HCT116 (cell line): ENCODE measurements at regions not wholly inside any gene's neighbourhood (a gene's known extent, or its start where the extent isn't known, plus 50 kb on each side); places are given as distances from the start of the nearest gene placed in this dataset.

ENCODE experiments used
- ATAC-seq: fragments of 200-7000 bp; cut with Tn5 transposase; 2 replicates; pipeline ENCODE4 v1.9.1; 2020; ENCODE audit warnings: mild to moderate bottlenecking, moderate library complexity
- BruUV-seq: library from RNA; stranded (reverse); fragments of 400-500 nt; replicated peaks from 2 replicates; lab custom pipeline; 2021; lab: Mats Ljungman, UMichigan
- CTCF ChIA-PET: fragments of 300-600 bp; sonication (Branson Sonifier 250); formaldehyde crosslinking; loops from one replicate; lab custom pipeline; 2021; ENCODE audit warnings: antibody characterized with exemption; lab: Charles Lee
- POLR2A ChIA-PET: fragments of 300-600, 350-600 bp; sonication (Branson Sonifier 250); formaldehyde crosslinking; loops from one replicate; lab custom pipeline; 2021; ENCODE audit warnings: antibody characterized with exemption; lab: Charles Lee
- RAD21 ChIA-PET, 2 experiments: fragments of 300-600 bp; sonication (Branson Sonifier 250); formaldehyde crosslinking; loops; one replicate each; lab custom pipeline; 2023; ENCODE audit warnings: low total read pairs in 2 of 2; ENCODE audit not compliant: uncharacterized antibody in 2 of 2, unreplicated experiment in 2 of 2, low non-redundant PET in 1 of 2; lab: Charles Lee
- DNase-seq: peaks from one replicate; pipeline ENCODE4 v3.0.0-alpha.2; 2010; ENCODE audit warnings: low read depth, low spot score
- H2AFZ ChIP-seq: fragments of 200-600 bp; shearing (Covaris generic), sonication (generic); 2 replicates; pipeline ENCODE4 v1.6.1; 2017; ENCODE audit warnings: low read depth, mixed run types, mixed read lengths, antibody characterized with exemption, low read length; ENCODE audit not compliant: poor library complexity, severe bottlenecking
- H3K27ac ChIP-seq: 2 replicates; pipeline ENCODE4 v1.5.1; 2012; ENCODE audit warnings: low read depth, low read length
- H3K27me3 ChIP-seq: fragments of 200-600 bp; sonication (generic); 2 replicates; pipeline ENCODE4 v1.6.1; 2016; ENCODE audit warnings: mixed run types, low read length, mixed read lengths; ENCODE audit not compliant: insufficient read depth
- H3K36me3 ChIP-seq, 2 experiments: fragments of 200-500 bp in 1 of 2; fragments of 200-600 bp in 1 of 2; sonication (Bioruptor generic) in 1 of 2; sonication (generic) in 1 of 2; 2 replicates each; pipeline versions ENCODE4 v1.5.1 to v1.6.1; 2014 to 2016; ENCODE audit warnings: low read length in 2 of 2, inconsistent platforms in 1 of 2, mixed read lengths in 1 of 2, mixed run types in 1 of 2; ENCODE audit not compliant: insufficient read depth in 2 of 2, control insufficient read depth in 1 of 2
- H3K4me1 ChIP-seq, 2 experiments: fragments of 200-600 bp in 1 of 2; sonication (generic) in 1 of 2; 2 replicates each; pipeline versions ENCODE4 v1.5.1 to v1.6.1; 2012 to 2017; ENCODE audit warnings: low read length in 2 of 2, inconsistent platforms in 1 of 2, mild to moderate bottlenecking in 1 of 2, mixed read lengths in 1 of 2, mixed run types in 1 of 2, moderate library complexity in 1 of 2; ENCODE audit not compliant: insufficient read depth in 2 of 2, control insufficient read depth in 1 of 2
- H3K4me2 ChIP-seq: fragments of 200-600 bp; sonication (generic); 2 replicates; pipeline ENCODE4 v1.6.1; 2017; ENCODE audit warnings: mixed run types, low read length, mixed read lengths
- H3K4me3 ChIP-seq, 2 experiments: fragments of 200-600 bp in 1 of 2; sonication (generic) in 1 of 2; replicated peaks in 1 of 2; 2 replicates each; pipeline ENCODE4 v1.5.1; 2011 to 2016; ENCODE audit warnings: low read length in 2 of 2, control low read depth in 1 of 2, low read depth in 1 of 2, mild to moderate bottlenecking in 1 of 2, mixed read lengths in 1 of 2, mixed run types in 1 of 2
- H3K79me2 ChIP-seq: fragments of 200-600 bp; sonication (generic); 2 replicates; pipeline ENCODE4 v1.6.1; 2017; ENCODE audit warnings: mild to moderate bottlenecking, mixed run types, low read length, moderate library complexity, mixed read lengths; ENCODE audit not compliant: insufficient read depth
- H3K9ac ChIP-seq: fragments of 200-600 bp; sonication (generic); 2 replicates; pipeline ENCODE4 v1.6.1; 2016; ENCODE audit warnings: low read length, mixed read lengths
- H3K9me2 ChIP-seq: fragments of 200-600 bp; sonication (generic), shearing (Covaris generic); 2 replicates; pipeline ENCODE4 v1.6.1; 2017; ENCODE audit warnings: mixed run types, mild to moderate bottlenecking, moderate library complexity; ENCODE audit not compliant: insufficient read depth
- H3K9me3 ChIP-seq, 2 experiments: fragments of 200-500 bp in 1 of 2; fragments of 200-600 bp in 1 of 2; sonication (Bioruptor generic) in 1 of 2; sonication (generic) in 1 of 2; 2 replicates each; pipeline ENCODE4 v1.6.1; 2014 to 2017; ENCODE audit warnings: low read length in 2 of 2, mixed read lengths in 2 of 2, inconsistent platforms in 1 of 2, low read depth in 1 of 2, mild to moderate bottlenecking in 1 of 2, mixed run types in 1 of 2, moderate library complexity in 1 of 2; ENCODE audit not compliant: control insufficient read depth in 1 of 2, insufficient read depth in 1 of 2
- H4K20me1 ChIP-seq: fragments of 200-600 bp; sonication (generic), shearing (Covaris generic); 2 replicates; pipeline ENCODE4 v1.6.1; 2017; ENCODE audit warnings: mixed run types, mild to moderate bottlenecking, moderate library complexity; ENCODE audit not compliant: insufficient read depth
- ATF3 ChIP-seq: IDR thresholded peaks from 2 replicates; pipeline ENCODE4 v1.6.1; 2012
- CBX3 ChIP-seq: IDR thresholded peaks from 2 replicates; pipeline ENCODE4 v1.6.1; 2012; ENCODE audit warnings: low read depth
- EGR1 ChIP-seq: IDR thresholded peaks from 2 replicates; pipeline ENCODE4 v1.6.1; 2012; ENCODE audit warnings: low read depth
- ELF1 ChIP-seq: IDR thresholded peaks from 2 replicates; pipeline ENCODE4 v1.6.1; 2012; ENCODE audit warnings: low read depth, borderline replicate concordance
- EZH2 ChIP-seq: fragments of 200-600 bp; sonication (generic); IDR thresholded peaks from 2 replicates; pipeline ENCODE4 v1.6.1; 2017; ENCODE audit warnings: antibody characterized with exemption, mixed run types
- FOSL1 ChIP-seq: IDR thresholded peaks from 2 replicates; pipeline ENCODE4 v1.6.1; 2012; ENCODE audit warnings: low read depth
- JUND ChIP-seq: IDR thresholded peaks from 2 replicates; pipeline ENCODE4 v1.6.1; 2012
- MAX ChIP-seq: IDR thresholded peaks from 2 replicates; pipeline ENCODE4 v1.6.1; 2012
- POLR2A ChIP-seq: IDR thresholded peaks from 2 replicates; pipeline ENCODE4 v1.7.0; 2011; ENCODE audit warnings: borderline replicate concordance; ENCODE audit not compliant: insufficient read depth, insufficient read length; ENCODE audit errors: extremely low read depth
- RAD21 ChIP-seq: IDR thresholded peaks from 2 replicates; pipeline ENCODE4 v1.6.1; 2012; ENCODE audit warnings: low read depth, mild to moderate bottlenecking
- SIN3A ChIP-seq: IDR thresholded peaks from 2 replicates; pipeline ENCODE4 v1.6.1; 2012; ENCODE audit warnings: low read depth
- SP1 ChIP-seq: IDR thresholded peaks from 2 replicates; pipeline ENCODE4 v1.6.1; 2012; ENCODE audit warnings: low read depth
- SRF ChIP-seq: IDR thresholded peaks from 2 replicates; pipeline ENCODE4 v1.6.1; 2012; ENCODE audit warnings: low read depth
- YY1 ChIP-seq: IDR thresholded peaks from 2 replicates; pipeline ENCODE4 v1.6.1; 2011; ENCODE audit warnings: low read length, low read depth, moderate library complexity, mild to moderate bottlenecking; ENCODE audit not compliant: insufficient replicate concordance; ENCODE audit errors: extremely low read depth
- ZBTB33 ChIP-seq: IDR thresholded peaks from 2 replicates; pipeline ENCODE4 v1.6.1; 2011; ENCODE audit warnings: mild to moderate bottlenecking, low read length, moderate library complexity; ENCODE audit not compliant: insufficient replicate concordance; ENCODE audit errors: extremely low read depth
- ZNF274 ChIP-seq: fragments of 200-500 bp; sonication (Bioruptor generic); IDR thresholded peaks from 2 replicates; pipeline ENCODE4 v1.6.1; 2014; ENCODE audit warnings: mild to moderate bottlenecking, low read depth, low read length, inconsistent platforms
- intact Hi-C: fragments of 100-400 bp; cut with micrococcal nuclease; formaldehyde crosslinking; loops from 2 replicates; pipeline ENCODE4 v1.10.0; 2022

- H3K9me3 ChIP-seq = no peaks in the 10 kb centered on the region
- H3K79me2 ChIP-seq = no peaks in the 10 kb centered on the region
- H3K4me1 ChIP-seq = no peaks in the 10 kb centered on the region
- H3K4me3 ChIP-seq = no peak overlapping the region
- no peaks in the 10 kb centered on the region for H4K20me1 ChIP-seq
- H2AFZ ChIP-seq = no peak overlapping the region
- POLR2A ChIA-PET = no interaction called here
- no peak overlapping the region for H3K27ac ChIP-seq
- no peaks in the 10 kb centered on the region for H3K27me3 ChIP-seq
- no TSS peak for BruUV-seq
- intact Hi-C loops = no loop called here
- no peak overlapping the region for H3K9ac ChIP-seq
- H3K9me2 ChIP-seq = no peaks in the 10 kb centered on the region
- RAD21 ChIA-PET = no interaction called here
- TF ChIP-seq ELF1 = no peak
- TF ChIP-seq POLR2A = no peak
- TF ChIP-seq YY1 = no peak
- no peak for TF ChIP-seq CBX3
- no peak for TF ChIP-seq SP1
- no peak for TF ChIP-seq ZBTB33
- no peak for TF ChIP-seq ATF3
- TF ChIP-seq MAX = no peak
- TF ChIP-seq EZH2 = no peak
- no peak for TF ChIP-seq RAD21
- TF ChIP-seq FOSL1 = no peak
- TF ChIP-seq EGR1 = no peak
- TF ChIP-seq SIN3A = no peak
- no peak for TF ChIP-seq SRF
- TF ChIP-seq ZNF274 = no peak
- no peak for TF ChIP-seq JUND
- no peaks in the 10 kb centered on the region for H3K36me3 ChIP-seq
- DNase-seq (no peak), ATAC-seq (no peak)
- H3K4me2 ChIP-seq = no peak overlapping the region
- CTCF ChIA-PET = no interaction called here
These were observed 352.3 kb downstream of the PYDC2 start for GRCh38 chr3:191813245-191813644.
